GM21515 (cell line): ENCODE measurements at regions not wholly inside any gene's neighbourhood (a gene's known extent, or its start where the extent isn't known, plus 50 kb on each side); places are given as distances from the start of the nearest gene placed in this dataset.

Experiments used
- ATAC-seq: cut with Tn5 transposase; IDR thresholded peaks from one replicate; pipeline ENCODE4 v1.9.1; 2021; ENCODE audit not compliant: unreplicated experiment

DNA sequence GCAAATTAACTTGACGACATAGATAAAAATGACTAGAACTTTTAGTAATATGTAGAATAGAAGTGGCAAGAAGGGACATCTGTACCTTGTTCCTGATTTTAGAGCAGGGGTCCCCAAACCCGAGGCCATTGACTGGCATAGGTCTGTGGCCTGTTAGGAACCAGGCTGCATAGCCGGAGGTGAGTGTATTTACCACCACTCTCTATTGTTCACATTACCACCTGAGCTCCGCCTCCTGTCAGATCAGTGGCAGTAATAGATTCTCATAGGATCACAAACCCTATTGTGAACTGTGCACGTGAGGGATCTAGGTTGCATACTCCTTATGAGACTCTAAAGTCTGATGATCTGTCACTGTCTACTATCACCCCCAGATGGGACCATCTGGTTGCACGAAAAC lies 113.6 kb upstream of the AVPR1A start:
- no peak for ATAC-seq

- no peak for ATAC-seq
Observed at GRCh38 chr12:63250486-63250885, 99.5 kb upstream of the AVPR1A start.

GRCh38 chr12:63238892-63239291 lies 87.9 kb upstream of the AVPR1A start:
- no peak for ATAC-seq

DNA sequence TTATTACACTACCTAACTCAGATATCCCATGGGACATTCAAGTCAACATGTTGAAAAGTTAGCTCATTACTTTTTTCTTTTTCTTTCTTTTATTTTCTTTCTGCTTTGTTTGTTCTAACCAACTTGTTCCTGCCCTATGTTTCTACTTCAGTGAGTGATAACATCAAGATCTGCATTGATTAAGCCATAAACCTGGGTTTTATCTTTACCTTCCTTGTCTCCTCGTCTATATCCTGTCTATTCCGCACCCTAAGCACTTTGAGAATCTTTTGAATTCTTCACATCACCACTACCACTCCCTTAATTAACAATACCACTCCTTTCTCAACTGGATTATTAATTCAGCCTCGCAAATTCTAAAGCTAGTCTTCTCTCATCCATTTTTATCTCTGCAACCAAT lies 81.9 kb upstream of the AVPR1A start:
- no peak for ATAC-seq

DNA sequence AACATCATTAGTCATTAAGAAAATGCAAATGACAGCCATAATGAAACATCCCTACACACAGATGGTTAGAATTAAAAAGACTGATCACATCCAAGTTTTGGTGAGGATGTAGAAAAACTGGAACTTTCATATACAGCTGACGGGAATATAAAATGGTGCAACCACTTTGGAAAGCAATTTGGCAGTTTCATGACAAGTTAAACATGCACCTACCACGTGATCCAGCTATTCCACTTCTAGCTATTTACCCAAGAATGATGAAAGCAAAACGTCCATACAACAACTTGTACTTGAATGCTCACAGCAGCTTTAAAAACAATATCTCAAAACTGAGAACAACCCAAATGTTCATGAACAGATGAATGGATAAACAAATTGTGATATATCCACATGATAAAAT lies 77.9 kb upstream of the AVPR1A start:
- ATAC-seq, result no peak

- no peak for ATAC-seq
Observed at GRCh38 chr12:63226792-63227463, 75.9 kb upstream of the AVPR1A start.

- ATAC-seq, result no peak
Observed at GRCh38 chr12:63224396-63224795, 73.4 kb upstream of the AVPR1A start.

DNA sequence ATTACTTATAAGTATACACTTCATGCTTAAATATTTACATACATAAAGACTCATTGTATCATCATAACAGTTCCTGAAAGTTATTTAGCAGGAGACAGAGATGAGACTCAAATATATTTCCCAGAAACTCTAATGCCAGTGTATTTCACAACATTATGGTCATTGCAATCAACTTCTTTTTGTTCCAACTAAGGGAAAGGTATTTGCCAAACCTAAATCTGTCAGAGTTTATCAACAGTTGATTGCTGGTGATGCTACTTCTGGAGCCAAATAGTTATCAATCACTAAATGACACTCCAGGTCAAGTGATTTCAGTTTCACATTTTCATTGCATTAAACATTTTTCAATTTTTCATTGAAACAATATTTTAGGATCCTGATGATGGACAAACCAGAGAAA lies 72.1 kb upstream of the AVPR1A start:
- no peak for ATAC-seq

DNA sequence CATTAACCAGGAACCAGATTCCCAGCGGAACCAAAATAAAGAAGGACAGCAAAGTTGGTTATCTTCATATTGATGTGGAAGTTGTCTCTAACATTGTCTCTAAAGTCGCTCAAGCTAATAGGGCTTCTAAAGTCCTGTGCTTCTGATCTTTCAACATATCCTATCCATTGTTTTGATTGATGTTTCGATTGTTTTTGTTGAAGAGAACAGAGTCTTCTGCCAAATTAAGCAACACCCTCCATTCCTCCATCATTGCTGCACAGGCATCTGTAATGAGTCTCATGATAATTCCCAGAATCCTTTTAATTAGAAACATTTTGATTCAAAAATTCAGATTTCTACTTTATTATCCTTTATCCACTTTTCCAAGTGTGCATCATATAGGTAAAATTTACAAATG lies 71.6 kb upstream of the AVPR1A start:
- ATAC-seq, result no peak

DNA sequence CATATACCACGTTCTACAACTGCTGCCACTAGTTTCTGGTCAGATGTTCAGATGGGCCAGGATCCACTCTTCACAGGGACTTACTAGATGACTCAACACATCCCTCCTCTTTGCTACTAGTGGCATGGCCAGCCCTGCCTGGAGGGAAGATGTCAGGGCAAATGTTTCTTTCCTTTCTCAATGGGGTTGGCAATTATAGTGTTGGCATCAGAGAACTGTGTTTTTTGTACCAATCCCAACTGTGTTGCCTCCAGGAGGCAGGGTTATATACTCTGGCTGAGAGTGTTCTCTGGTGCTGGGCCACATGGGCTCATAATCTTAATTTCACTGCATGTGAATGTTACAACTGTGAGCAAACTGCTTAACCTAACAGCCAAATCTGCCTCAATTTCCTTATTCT lies 69.9 kb upstream of the AVPR1A start:
- no peak for ATAC-seq

DNA sequence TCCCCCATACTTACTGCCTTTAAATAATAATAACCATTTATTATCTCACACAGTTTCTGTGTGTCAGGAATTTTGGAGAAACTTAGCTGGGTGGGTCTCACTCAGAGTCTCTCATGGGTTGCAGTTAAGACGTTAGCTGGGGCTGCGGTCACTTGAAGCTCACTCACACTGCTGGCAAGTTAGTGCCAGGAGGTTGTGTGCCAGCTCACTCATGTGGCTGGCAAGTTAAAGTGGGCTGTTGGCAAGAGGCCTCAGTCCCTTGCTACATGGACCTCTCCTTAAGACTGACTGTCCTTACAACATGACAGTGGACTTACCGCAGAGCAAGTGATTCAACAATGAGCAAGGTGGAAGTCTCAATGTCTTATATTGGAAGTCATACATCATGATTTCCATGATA lies 61.3 kb upstream of the AVPR1A start:
- no peak for ATAC-seq

DNA sequence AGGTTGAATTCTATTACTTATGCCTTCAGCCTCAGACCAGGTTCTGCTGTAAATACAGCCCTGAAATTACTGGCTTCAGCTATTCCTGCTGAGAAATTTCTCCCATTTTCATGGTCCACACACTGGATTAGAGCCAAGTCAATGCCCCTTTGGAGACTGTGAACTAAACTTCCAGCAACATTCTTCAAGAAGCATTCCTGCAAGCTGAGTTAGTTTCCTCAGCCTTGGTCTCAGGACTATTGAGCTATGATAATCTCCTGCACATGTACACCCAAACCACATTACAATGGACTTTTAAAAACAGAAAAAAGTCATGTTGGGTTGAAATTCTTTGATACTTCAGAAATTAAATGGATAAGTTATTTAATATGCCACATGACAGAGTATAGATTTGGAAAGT lies 58.0 kb upstream of the AVPR1A start:
- ATAC-seq, result no peak

DNA sequence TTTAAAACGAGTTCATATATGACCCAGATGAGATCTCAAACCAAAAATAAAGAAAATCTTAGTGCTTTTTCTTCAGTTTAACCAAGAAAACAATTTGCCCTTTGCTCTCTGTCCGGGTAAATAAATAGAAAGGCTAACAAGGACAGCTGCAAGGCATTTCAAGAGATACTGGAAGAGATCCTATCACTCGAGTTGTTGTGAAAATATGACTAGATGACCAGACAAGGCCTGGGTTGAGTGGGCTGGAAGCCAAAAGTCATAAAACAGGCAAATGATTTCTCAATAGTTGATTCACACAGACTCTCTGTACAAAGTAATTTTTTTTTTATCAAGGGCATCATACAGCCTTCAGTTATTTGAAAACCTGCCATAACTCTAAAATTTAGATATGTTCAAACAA lies 55.9 kb upstream of the AVPR1A start:
- ATAC-seq, result no peak

GRCh38 chr12:63206494-63206893 lies 55.5 kb upstream of the AVPR1A start:
- ATAC-seq, result no peak
